ENCODE measurements at regions not wholly inside any gene's neighbourhood (a gene's known extent, or its start where the extent isn't known, plus 50 kb on each side); places are given as distances from the start of the nearest gene placed in this dataset.

GRCh38 chr14:97298736-97299135 is 501.6 kb downstream of the VRK1 start:
- ChIA-PET POLR2A (no interaction called here), CTCF (interaction anchor here (0.6 to 1.3 kb wide), 3 partner anchors 8 to 479 kb away, joined by 3 to 4 read pairs (median 3); no protein-coding TSS in a partner anchor)
- ATAC-seq: no peak
- Mint-ChIP-seq H3K27ac (no peak overlapping the region), H3K4me1 (ENCODE audit: low read depth) (peaks cover 2% of the 10 kb centered on the region), H3K4me3 (no peak overlapping the region), H3K27me3 (ENCODE audit: low read depth) (peaks cover 27% of the 10 kb centered on the region), H3K9me3 (ENCODE audit: insufficient read depth) (no peaks in the 10 kb centered on the region), H3K36me3 (ENCODE audit: low read depth) (no peaks in the 10 kb centered on the region)
- no peak for DNase-seq

GRCh38 chr14:97299661-97300060 is 502.5 kb downstream of the VRK1 start:
- H3K4me1 Mint-ChIP-seq (ENCODE audit: low read depth): peaks cover 2% of the 10 kb centered on the region
- ATAC-seq: no peak
- DNase-seq: peak; percentile 36
- POLR2A ChIA-PET: no interaction called here
- H3K4me3 Mint-ChIP-seq: no peak overlapping the region
- H3K27me3 Mint-ChIP-seq (ENCODE audit: low read depth): peaks cover 20% of the 10 kb centered on the region
- CTCF ChIA-PET: interaction anchor here (0.9 to 1.3 kb wide), 4 partner anchors 117 to 678 kb away, joined by 3 to 4 read pairs (median 4); no protein-coding TSS in a partner anchor
- no peak overlapping the region for H3K27ac Mint-ChIP-seq
- no peaks in the 10 kb centered on the region for H3K9me3 Mint-ChIP-seq (ENCODE audit: insufficient read depth)
- no peaks in the 10 kb centered on the region for H3K36me3 Mint-ChIP-seq (ENCODE audit: low read depth)

- no peak for DNase-seq
- H3K9me3 Mint-ChIP-seq (ENCODE audit: insufficient read depth): no peaks in the 10 kb centered on the region
- POLR2A ChIA-PET: no interaction called here
- no peaks in the 10 kb centered on the region for H3K36me3 Mint-ChIP-seq (ENCODE audit: low read depth)
- CTCF ChIA-PET: interaction anchor here (0.7 kb wide), 1 partner anchor 45 kb away, joined by 3 read pairs; no protein-coding TSS in a partner anchor
- H3K27me3 Mint-ChIP-seq (ENCODE audit: low read depth): peaks cover 14% of the 10 kb centered on the region
- no peak for ATAC-seq
- H3K27ac Mint-ChIP-seq: no peak overlapping the region
- peaks cover 11% of the 10 kb centered on the region for H3K4me1 Mint-ChIP-seq (ENCODE audit: low read depth)
- H3K4me3 Mint-ChIP-seq: no peak overlapping the region
Measured at GRCh38 chr14:97301931-97302559, 504.9 kb downstream of the VRK1 start.

- H3K4me3 Mint-ChIP-seq: no peak overlapping the region
- ATAC-seq: no peak
- peaks cover 28% of the 10 kb centered on the region for H3K4me1 Mint-ChIP-seq (ENCODE audit: low read depth)
- ChIA-PET POLR2A (interaction anchor here (1.0 kb wide), 1 partner anchor 145 kb away, joined by 3 read pairs; no protein-coding TSS in a partner anchor), CTCF (interaction anchor here (1.0 to 1.1 kb wide), 2 partner anchors 7 to 46 kb away, joined by 3 read pairs; no protein-coding TSS in a partner anchor)
- H3K36me3 Mint-ChIP-seq (ENCODE audit: low read depth): no peaks in the 10 kb centered on the region
- no peak for DNase-seq
- H3K27ac Mint-ChIP-seq: no peak overlapping the region
- no peaks in the 10 kb centered on the region for H3K27me3 Mint-ChIP-seq (ENCODE audit: low read depth)
- H3K9me3 Mint-ChIP-seq (ENCODE audit: insufficient read depth): no peaks in the 10 kb centered on the region
Measured at GRCh38 chr14:97306133-97306759, 509.1 kb downstream of the VRK1 start.

GRCh38 chr14:97306760-97307246 is 509.6 kb downstream of the VRK1 start:
- DNase-seq: no peak
- peaks cover 2% of the 10 kb centered on the region for H3K36me3 Mint-ChIP-seq (ENCODE audit: low read depth)
- peaks cover 32% of the 10 kb centered on the region for H3K4me1 Mint-ChIP-seq (ENCODE audit: low read depth)
- H3K27ac Mint-ChIP-seq: peak overlapping the region; percentile 17
- POLR2A ChIA-PET: interaction anchor here (1.0 kb wide), 1 partner anchor 144 kb away, joined by 3 read pairs; no protein-coding TSS in a partner anchor
- H3K9me3 Mint-ChIP-seq (ENCODE audit: insufficient read depth): peaks cover 2% of the 10 kb centered on the region
- CTCF ChIA-PET: interaction anchor here (1.0 to 1.1 kb wide), 2 partner anchors 8 to 45 kb away, joined by 3 read pairs; no protein-coding TSS in a partner anchor
- peak; percentile 30 for ATAC-seq
- no peaks in the 10 kb centered on the region for H3K27me3 Mint-ChIP-seq (ENCODE audit: low read depth)
- H3K4me3 Mint-ChIP-seq: no peak overlapping the region

- H3K9me3 Mint-ChIP-seq (ENCODE audit: insufficient read depth): peaks cover 9% of the 10 kb centered on the region
- peaks cover 2% of the 10 kb centered on the region for H3K36me3 Mint-ChIP-seq (ENCODE audit: low read depth)
- POLR2A ChIA-PET: no interaction called here
- CTCF ChIA-PET: no interaction called here
- H3K4me3 Mint-ChIP-seq: no peak overlapping the region
- no peaks in the 10 kb centered on the region for H3K27me3 Mint-ChIP-seq (ENCODE audit: low read depth)
- H3K4me1 Mint-ChIP-seq (ENCODE audit: low read depth): peaks cover 33% of the 10 kb centered on the region
- ATAC-seq: no peak
- DNase-seq: no peak
- H3K27ac Mint-ChIP-seq: peak overlapping the region; percentile 70
Measured at GRCh38 chr14:97311411-97311810, 514.2 kb downstream of the VRK1 start.

GRCh38 chr14:97312910-97313309 is 515.7 kb downstream of the VRK1 start:
- no peak for DNase-seq
- no peak overlapping the region for H3K4me3 Mint-ChIP-seq
- H3K27me3 Mint-ChIP-seq (ENCODE audit: low read depth): no peaks in the 10 kb centered on the region
- ATAC-seq: no peak
- peaks cover 19% of the 10 kb centered on the region for H3K4me1 Mint-ChIP-seq (ENCODE audit: low read depth)
- H3K36me3 Mint-ChIP-seq (ENCODE audit: low read depth): peaks cover 2% of the 10 kb centered on the region
- no peak overlapping the region for H3K27ac Mint-ChIP-seq
- H3K9me3 Mint-ChIP-seq (ENCODE audit: insufficient read depth): peaks cover 9% of the 10 kb centered on the region
- ChIA-PET POLR2A (interaction anchor here (0.6 kb wide), 1 partner anchor 25 kb away, joined by 4 read pairs; no protein-coding TSS in a partner anchor), CTCF (no interaction called here)

GRCh38 chr14:97315790-97316189 is 518.6 kb downstream of the VRK1 start:
- ChIA-PET POLR2A (no interaction called here), CTCF (interaction anchor here (0.6 kb wide), 1 partner anchor 784 kb away, joined by 3 read pairs; no protein-coding TSS in a partner anchor)
- Mint-ChIP-seq H3K36me3 (ENCODE audit: low read depth) (peaks cover 2% of the 10 kb centered on the region), H3K9me3 (ENCODE audit: insufficient read depth) (peaks cover 9% of the 10 kb centered on the region), H3K27me3 (ENCODE audit: low read depth) (no peaks in the 10 kb centered on the region), H3K4me3 (no peak overlapping the region), H3K27ac (no peak overlapping the region), H3K4me1 (ENCODE audit: low read depth) (peaks cover 14% of the 10 kb centered on the region)
- no peak for DNase-seq
- no peak for ATAC-seq

- no peak overlapping the region for H3K27ac Mint-ChIP-seq
- CTCF ChIA-PET: no interaction called here
- H3K4me3 Mint-ChIP-seq: no peak overlapping the region
- ATAC-seq (no peak), DNase-seq (no peak)
- POLR2A ChIA-PET: no interaction called here
- peaks cover 2% of the 10 kb centered on the region for H3K9me3 Mint-ChIP-seq (ENCODE audit: insufficient read depth)
- no peaks in the 10 kb centered on the region for H3K4me1 Mint-ChIP-seq (ENCODE audit: low read depth)
- no peaks in the 10 kb centered on the region for H3K27me3 Mint-ChIP-seq (ENCODE audit: low read depth)
- H3K36me3 Mint-ChIP-seq (ENCODE audit: low read depth): no peaks in the 10 kb centered on the region
Measured at GRCh38 chr14:97318380-97318779, 521.2 kb downstream of the VRK1 start.

- POLR2A ChIA-PET: no interaction called here
Measured at GRCh38 chr14:97319691-97320090, 522.5 kb downstream of the VRK1 start.

GRCh38 chr14:97328743-97329142 is 531.6 kb downstream of the VRK1 start:
- POLR2A ChIA-PET: no interaction called here
- no peak overlapping the region for H3K27ac Mint-ChIP-seq

More at GRCh38 chr14:97319691-97320090, 522.5 kb downstream of the VRK1 start:
- CTCF ChIA-PET: no interaction called here
- ATAC-seq (no peak), DNase-seq (no peak)
- H3K27ac Mint-ChIP-seq: no peak overlapping the region
- H3K27me3 Mint-ChIP-seq (ENCODE audit: low read depth): no peaks in the 10 kb centered on the region
- no peaks in the 10 kb centered on the region for H3K9me3 Mint-ChIP-seq (ENCODE audit: insufficient read depth)
- no peaks in the 10 kb centered on the region for H3K36me3 Mint-ChIP-seq (ENCODE audit: low read depth)
- no peak overlapping the region for H3K4me3 Mint-ChIP-seq
- peaks cover under 1% of the 10 kb centered on the region for H3K4me1 Mint-ChIP-seq (ENCODE audit: low read depth)

GRCh38 chr14:97329701-97330100 is 532.5 kb downstream of the VRK1 start:
- Mint-ChIP-seq H3K4me1 (ENCODE audit: low read depth) (peaks cover 25% of the 10 kb centered on the region), H3K4me3 (no peak overlapping the region), H3K9me3 (ENCODE audit: insufficient read depth) (peaks cover 12% of the 10 kb centered on the region), H3K27ac (no peak overlapping the region), H3K36me3 (ENCODE audit: low read depth) (peaks cover 8% of the 10 kb centered on the region), H3K27me3 (ENCODE audit: low read depth) (no peaks in the 10 kb centered on the region)
- DNase-seq (no peak), ATAC-seq (no peak)
- ChIA-PET POLR2A (no interaction called here), CTCF (no interaction called here)

More at GRCh38 chr14:97328743-97329142, 531.6 kb downstream of the VRK1 start:
- H3K4me1 Mint-ChIP-seq (ENCODE audit: low read depth): peaks cover 26% of the 10 kb centered on the region
- DNase-seq (no peak), ATAC-seq (no peak)
- peaks cover 12% of the 10 kb centered on the region for H3K9me3 Mint-ChIP-seq (ENCODE audit: insufficient read depth)
- no peak overlapping the region for H3K4me3 Mint-ChIP-seq
- peaks cover 8% of the 10 kb centered on the region for H3K36me3 Mint-ChIP-seq (ENCODE audit: low read depth)
- CTCF ChIA-PET: no interaction called here
- no peaks in the 10 kb centered on the region for H3K27me3 Mint-ChIP-seq (ENCODE audit: low read depth)

All from activated CD8-positive, alpha-beta T cell treated with anti-CD3 and anti-CD28 coated beads, Interleukin-2, amount 10 ng/mL, durations not matched to agents 7 days and 5 days (primary cell).